ENCODE measurements at regions not wholly inside any gene's neighbourhood (a gene's known extent, or its start where the extent isn't known, plus 50 kb on each side); places are given as distances from the start of the nearest gene placed in this dataset.

DNA sequence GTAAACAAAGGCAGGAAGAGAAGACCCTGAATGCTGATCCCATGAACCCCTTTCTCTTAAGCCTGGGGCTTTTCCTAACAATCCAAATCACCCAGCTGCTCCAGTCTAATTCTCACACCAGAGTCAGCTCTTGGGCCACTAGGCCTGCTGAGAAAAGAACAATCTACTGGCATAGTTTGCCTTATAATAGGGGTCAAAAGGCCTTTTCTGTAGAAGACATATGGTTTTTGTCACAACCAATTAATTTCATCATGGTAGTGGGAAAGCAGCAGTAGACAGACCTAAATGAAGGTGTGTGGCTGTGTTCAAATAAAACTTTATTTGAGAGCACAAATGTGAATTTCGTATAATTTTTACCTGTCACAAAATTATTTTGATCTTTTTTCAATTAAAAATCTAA, 994.7 kb upstream of the EPHA7 start:
- ATAC-seq: no peak
- TF ChIP-seq ZNF8 (CRISPR knock-in tag; IDR thresholded peaks at IDR 0.05) (no peak), SNAI2 (CRISPR knock-in tag; IDR thresholded peaks at IDR 0.05) (no peak), TOX (CRISPR knock-in tag; IDR thresholded peaks at IDR 0.05; ENCODE audit: borderline replicate concordance) (no peak), BACH2 (CRISPR knock-in tag; IDR thresholded peaks at IDR 0.05; ENCODE audit: borderline replicate concordance) (no peak), ZFP3 (CRISPR knock-in tag; IDR thresholded peaks at IDR 0.05) (no peak), PPARA (CRISPR knock-in tag; IDR thresholded peaks at IDR 0.05; ENCODE audit: borderline replicate concordance) (no peak), ZNF565 (CRISPR knock-in tag; conservative IDR thresholded peaks at IDR 0.05; ENCODE audit: low read depth) (no peak), CSDC2 (CRISPR knock-in tag; IDR thresholded peaks at IDR 0.05) (no peak), ZFP30 (CRISPR knock-in tag; IDR thresholded peaks at IDR 0.05) (no peak)
- TF ChIP-seq, protein P1, sequence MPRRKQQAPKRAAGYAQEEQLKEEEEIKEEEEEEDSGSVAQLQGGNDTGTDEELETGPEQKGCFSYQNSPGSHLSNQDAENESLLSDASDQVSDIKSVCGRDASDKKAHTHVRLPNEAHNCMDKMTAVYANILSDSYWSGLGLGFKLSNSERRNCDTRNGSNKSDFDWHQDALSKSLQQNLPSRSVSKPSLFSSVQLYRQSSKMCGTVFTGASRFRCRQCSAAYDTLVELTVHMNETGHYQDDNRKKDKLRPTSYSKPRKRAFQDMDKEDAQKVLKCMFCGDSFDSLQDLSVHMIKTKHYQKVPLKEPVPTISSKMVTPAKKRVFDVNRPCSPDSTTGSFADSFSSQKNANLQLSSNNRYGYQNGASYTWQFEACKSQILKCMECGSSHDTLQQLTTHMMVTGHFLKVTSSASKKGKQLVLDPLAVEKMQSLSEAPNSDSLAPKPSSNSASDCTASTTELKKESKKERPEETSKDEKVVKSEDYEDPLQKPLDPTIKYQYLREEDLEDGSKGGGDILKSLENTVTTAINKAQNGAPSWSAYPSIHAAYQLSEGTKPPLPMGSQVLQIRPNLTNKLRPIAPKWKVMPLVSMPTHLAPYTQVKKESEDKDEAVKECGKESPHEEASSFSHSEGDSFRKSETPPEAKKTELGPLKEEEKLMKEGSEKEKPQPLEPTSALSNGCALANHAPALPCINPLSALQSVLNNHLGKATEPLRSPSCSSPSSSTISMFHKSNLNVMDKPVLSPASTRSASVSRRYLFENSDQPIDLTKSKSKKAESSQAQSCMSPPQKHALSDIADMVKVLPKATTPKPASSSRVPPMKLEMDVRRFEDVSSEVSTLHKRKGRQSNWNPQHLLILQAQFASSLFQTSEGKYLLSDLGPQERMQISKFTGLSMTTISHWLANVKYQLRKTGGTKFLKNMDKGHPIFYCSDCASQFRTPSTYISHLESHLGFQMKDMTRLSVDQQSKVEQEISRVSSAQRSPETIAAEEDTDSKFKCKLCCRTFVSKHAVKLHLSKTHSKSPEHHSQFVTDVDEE (CRISPR knock-in tag; IDR thresholded peaks at IDR 0.05): no peak
- TF ChIP-seq, protein P2, sequence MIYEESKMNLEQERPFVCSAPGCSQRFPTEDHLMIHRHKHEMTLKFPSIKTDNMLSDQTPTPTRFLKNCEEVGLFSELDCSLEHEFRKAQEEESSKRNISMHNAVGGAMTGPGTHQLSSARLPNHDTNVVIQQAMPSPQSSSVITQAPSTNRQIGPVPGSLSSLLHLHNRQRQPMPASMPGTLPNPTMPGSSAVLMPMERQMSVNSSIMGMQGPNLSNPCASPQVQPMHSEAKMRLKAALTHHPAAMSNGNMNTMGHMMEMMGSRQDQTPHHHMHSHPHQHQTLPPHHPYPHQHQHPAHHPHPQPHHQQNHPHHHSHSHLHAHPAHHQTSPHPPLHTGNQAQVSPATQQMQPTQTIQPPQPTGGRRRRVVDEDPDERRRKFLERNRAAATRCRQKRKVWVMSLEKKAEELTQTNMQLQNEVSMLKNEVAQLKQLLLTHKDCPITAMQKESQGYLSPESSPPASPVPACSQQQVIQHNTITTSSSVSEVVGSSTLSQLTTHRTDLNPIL (CRISPR knock-in tag; IDR thresholded peaks at IDR 0.05; ENCODE audit: low read depth): no peak
- TF ChIP-seq, protein P3, sequence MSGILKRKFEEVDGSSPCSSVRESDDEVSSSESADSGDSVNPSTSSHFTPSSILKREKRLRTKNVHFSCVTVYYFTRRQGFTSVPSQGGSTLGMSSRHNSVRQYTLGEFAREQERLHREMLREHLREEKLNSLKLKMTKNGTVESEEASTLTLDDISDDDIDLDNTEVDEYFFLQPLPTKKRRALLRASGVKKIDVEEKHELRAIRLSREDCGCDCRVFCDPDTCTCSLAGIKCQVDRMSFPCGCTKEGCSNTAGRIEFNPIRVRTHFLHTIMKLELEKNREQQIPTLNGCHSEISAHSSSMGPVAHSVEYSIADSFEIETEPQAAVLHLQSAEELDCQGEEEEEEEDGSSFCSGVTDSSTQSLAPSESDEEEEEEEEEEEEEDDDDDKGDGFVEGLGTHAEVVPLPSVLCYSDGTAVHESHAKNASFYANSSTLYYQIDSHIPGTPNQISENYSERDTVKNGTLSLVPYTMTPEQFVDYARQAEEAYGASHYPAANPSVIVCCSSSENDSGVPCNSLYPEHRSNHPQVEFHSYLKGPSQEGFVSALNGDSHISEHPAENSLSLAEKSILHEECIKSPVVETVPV (CRISPR knock-in tag; IDR thresholded peaks at IDR 0.05): no peak
- TF ChIP-seq, protein P4, sequence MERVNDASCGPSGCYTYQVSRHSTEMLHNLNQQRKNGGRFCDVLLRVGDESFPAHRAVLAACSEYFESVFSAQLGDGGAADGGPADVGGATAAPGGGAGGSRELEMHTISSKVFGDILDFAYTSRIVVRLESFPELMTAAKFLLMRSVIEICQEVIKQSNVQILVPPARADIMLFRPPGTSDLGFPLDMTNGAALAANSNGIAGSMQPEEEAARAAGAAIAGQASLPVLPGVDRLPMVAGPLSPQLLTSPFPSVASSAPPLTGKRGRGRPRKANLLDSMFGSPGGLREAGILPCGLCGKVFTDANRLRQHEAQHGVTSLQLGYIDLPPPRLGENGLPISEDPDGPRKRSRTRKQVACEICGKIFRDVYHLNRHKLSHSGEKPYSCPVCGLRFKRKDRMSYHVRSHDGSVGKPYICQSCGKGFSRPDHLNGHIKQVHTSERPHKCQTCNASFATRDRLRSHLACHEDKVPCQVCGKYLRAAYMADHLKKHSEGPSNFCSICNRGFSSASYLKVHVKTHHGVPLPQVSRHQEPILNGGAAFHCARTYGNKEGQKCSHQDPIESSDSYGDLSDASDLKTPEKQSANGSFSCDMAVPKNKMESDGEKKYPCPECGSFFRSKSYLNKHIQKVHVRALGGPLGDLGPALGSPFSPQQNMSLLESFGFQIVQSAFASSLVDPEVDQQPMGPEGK (CRISPR knock-in tag; IDR thresholded peaks at IDR 0.05; ENCODE audit: borderline replicate concordance): no peak
- TF ChIP-seq, protein P5, sequence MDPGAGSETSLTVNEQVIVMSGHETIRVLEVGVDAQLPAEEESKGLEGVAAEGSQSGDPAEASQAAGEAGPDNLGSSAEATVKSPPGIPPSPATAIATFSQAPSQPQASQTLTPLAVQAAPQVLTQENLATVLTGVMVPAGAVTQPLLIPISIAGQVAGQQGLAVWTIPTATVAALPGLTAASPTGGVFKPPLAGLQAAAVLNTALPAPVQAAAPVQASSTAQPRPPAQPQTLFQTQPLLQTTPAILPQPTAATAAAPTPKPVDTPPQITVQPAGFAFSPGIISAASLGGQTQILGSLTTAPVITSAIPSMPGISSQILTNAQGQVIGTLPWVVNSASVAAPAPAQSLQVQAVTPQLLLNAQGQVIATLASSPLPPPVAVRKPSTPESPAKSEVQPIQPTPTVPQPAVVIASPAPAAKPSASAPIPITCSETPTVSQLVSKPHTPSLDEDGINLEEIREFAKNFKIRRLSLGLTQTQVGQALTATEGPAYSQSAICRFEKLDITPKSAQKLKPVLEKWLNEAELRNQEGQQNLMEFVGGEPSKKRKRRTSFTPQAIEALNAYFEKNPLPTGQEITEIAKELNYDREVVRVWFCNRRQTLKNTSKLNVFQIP (CRISPR knock-in tag; IDR thresholded peaks at IDR 0.05; ENCODE audit: borderline replicate concordance, low read depth): no peak

DNA sequence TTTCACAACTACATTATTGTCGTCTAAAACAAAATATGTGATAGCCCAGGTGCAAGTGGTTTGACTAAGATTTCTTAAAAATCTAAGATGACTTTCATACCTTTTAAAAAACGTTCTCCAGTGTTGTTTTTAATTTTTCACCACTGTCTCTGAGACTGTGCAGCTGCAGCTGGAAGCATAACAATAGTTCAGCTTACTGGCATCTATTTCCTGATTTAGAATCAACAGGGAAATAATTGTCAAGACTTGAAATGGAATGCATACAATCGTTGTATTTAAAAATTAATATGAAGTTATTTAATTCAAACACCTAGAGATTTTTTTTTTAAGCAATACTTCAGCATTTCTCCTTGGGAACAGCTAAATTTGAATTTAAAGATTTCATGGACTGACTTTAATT, 982.0 kb upstream of the EPHA7 start:
- TF ChIP-seq, protein P4 (CRISPR knock-in tag; IDR thresholded peaks at IDR 0.05; ENCODE audit: borderline replicate concordance): no peak
- TF ChIP-seq, protein P2 (CRISPR knock-in tag; IDR thresholded peaks at IDR 0.05; ENCODE audit: low read depth): no peak
- no peak for TF ChIP-seq ZC3H10 (CRISPR knock-in tag; IDR thresholded peaks at IDR 0.05)
- no peak for TF ChIP-seq RARB (CRISPR knock-in tag; IDR thresholded peaks at IDR 0.05)
- no peak for TF ChIP-seq ISL1 (CRISPR knock-in tag; IDR thresholded peaks at IDR 0.05)
- no peak for TF ChIP-seq BACH2 (CRISPR knock-in tag; IDR thresholded peaks at IDR 0.05; ENCODE audit: borderline replicate concordance)
- ATAC-seq: no peak

Data from SK-N-SH treated with all-trans-retinoic acid at 6 μM for 48 hours (cell line).